Adrenal gland (tissue), 9 donors: ENCODE measurements at regions not wholly inside any gene's neighbourhood (a gene's known extent, or its start where the extent isn't known, plus 50 kb on each side); places are given as distances from the start of the nearest gene placed in this dataset.

Experiments
- DNase-seq, 7 donors: peaks; one replicate each; pipeline ENCODE4 v3.0.0-alpha.2; 2019 to 2020
- H3K27ac ChIP-seq, 5 donors: fragments of 200-600 bp; sonication (generic) in 4 of 5; 1 replicate in 3 of 5; 2 replicates in 2 of 5; pipeline versions ENCODE4 v1.5.1 to v1.8.0; 2016 to 2020; ENCODE audit warnings: mild to moderate bottlenecking in 1 of 5
- H3K27me3 ChIP-seq: fragments of 200-600 bp; 2 replicates; pipeline ENCODE4 v1.8.0; 2021
- H3K36me3 ChIP-seq, 2 donors: fragments of 200-600 bp; replicated peaks in 1 of 2; 1 replicate in 1 of 2; 2 replicates in 1 of 2; pipeline versions ENCODE4 v1.5.1 to v1.8.0; 2018 to 2022
- H3K4me1 ChIP-seq, 2 donors: fragments of 200-600 bp; replicated peaks in 1 of 2; 1 replicate in 1 of 2; 2 replicates in 1 of 2; pipeline versions ENCODE4 v1.5.1 to v1.8.0; 2018 to 2021
- H3K4me3 ChIP-seq, 4 donors: fragments of 200-600 bp; sonication (generic) in 3 of 4; one replicate each; pipeline ENCODE4 v1.5.1; 2016 to 2018
- H3K9me3 ChIP-seq, 3 donors: fragments of 200-600 bp; sonication (generic) in 1 of 3; replicated peaks in 1 of 3; 1 replicate in 2 of 3; 2 replicates in 1 of 3; pipeline versions ENCODE4 v1.5.1 to v1.8.0; 2016 to 2021
- POLR2A ChIP-seq, 2 donors: fragments of 450-650 bp; IDR thresholded peaks; one replicate each; pipeline ENCODE4 v1.6.1; 2017; ENCODE audit warnings: antibody characterized with exemption in 2 of 2, mild to moderate bottlenecking in 2 of 2, moderate library complexity in 1 of 2
- WGBS, 4 donors: extraction: QIAGEN DNeasy Blood & Tissue Kit in 2 of 4; methylation state at CpG; one replicate each; pipeline versions ENCODE4 v1.1.5 to v1.1.7; 2013 to 2017; 5-methylcytosine and 5-hydroxymethylcytosine counted together
- intact Hi-C, 2 donors: fragments of 100-400 bp; cut with DNase I; formaldehyde crosslinking; loops; one replicate each; pipeline versions ENCODE4 v1.14.1 to v1.15.0; 2022 to 2023
- TF ChIP-seq, protein P1 (sequence below), 6 experiments: fragments of 450-650 bp in 4 of 6; fragments of 200-600 bp in 2 of 6; sonication (generic) in 1 of 6; IDR thresholded peaks; 1 replicate in 5 of 6; 2 replicates in 1 of 6; pipeline versions ENCODE4 v1.5.1 to v1.8.0; 2016 to 2021; ENCODE audit warnings: antibody characterized with exemption in 6 of 6, mild to moderate bottlenecking in 2 of 6, moderate library complexity in 1 of 6
- donor health status: healthy with polysubstance abuse.
- donor health status: Bipolar disorder and iron deficiency.
- donor health status: DM: yes; HTN: yes; CAD: no.
- donor health status: DM: no; HTN: no; CAD: no.
- donor health status: DM: no; HTN: no; CAD: no.

DNA sequence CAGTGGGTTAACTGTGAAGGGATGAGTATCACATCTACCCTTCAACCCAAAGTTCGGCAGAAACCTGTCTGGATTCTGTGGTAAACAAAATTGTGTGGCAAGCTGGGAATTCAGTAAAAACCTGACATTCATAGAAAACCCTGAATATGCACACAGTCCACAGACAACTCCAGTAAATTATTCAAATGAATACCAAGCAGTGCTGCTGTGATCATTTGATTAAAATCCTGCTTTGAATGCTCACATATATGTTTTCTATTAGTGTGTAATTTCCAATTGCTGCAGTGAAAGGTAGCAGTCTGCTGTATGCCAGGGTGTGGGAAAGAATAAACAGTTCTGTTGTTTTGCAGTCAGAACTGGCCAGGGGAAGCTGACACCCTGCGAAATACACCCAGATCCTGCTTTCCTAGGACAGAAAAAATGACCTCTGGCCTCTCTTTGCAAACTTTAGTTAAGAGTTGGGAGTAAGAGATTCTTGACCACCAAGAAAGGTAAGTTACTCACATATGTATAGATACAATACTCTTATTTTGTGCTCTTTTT, 217.8 kb downstream of the FAM76B start:
- Histone ChIP-seq H3K27me3 (no peaks in the 10 kb centered on the region), H3K27ac (no peak overlapping the region), H3K36me3 (no peaks in the 10 kb centered on the region), H3K4me1 (no peaks in the 10 kb centered on the region), H3K4me3 (no peak overlapping the region), H3K9me3 (no peaks in the 10 kb centered on the region)
- no peak for DNase-seq
- TF ChIP-seq, protein P1, sequence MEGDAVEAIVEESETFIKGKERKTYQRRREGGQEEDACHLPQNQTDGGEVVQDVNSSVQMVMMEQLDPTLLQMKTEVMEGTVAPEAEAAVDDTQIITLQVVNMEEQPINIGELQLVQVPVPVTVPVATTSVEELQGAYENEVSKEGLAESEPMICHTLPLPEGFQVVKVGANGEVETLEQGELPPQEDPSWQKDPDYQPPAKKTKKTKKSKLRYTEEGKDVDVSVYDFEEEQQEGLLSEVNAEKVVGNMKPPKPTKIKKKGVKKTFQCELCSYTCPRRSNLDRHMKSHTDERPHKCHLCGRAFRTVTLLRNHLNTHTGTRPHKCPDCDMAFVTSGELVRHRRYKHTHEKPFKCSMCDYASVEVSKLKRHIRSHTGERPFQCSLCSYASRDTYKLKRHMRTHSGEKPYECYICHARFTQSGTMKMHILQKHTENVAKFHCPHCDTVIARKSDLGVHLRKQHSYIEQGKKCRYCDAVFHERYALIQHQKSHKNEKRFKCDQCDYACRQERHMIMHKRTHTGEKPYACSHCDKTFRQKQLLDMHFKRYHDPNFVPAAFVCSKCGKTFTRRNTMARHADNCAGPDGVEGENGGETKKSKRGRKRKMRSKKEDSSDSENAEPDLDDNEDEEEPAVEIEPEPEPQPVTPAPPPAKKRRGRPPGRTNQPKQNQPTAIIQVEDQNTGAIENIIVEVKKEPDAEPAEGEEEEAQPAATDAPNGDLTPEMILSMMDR (IDR thresholded peaks at IDR 0.05), result no peak
- no peak for TF ChIP-seq POLR2A (IDR thresholded peaks at IDR 0.05)
- intact Hi-C loops, result no loop called here
- 78 to 88% (median 81%) methylated on average over 2 of the region's 2 CpGs for WGBS, 4 donors

GRCh38 chr11:95570845-95571244, 218.7 kb downstream of the FAM76B start:
- H3K27ac ChIP-seq, result no peak overlapping the region
- WGBS, 4 donors, result 89 to 94% (median 93%) methylated on average over 2 of the region's 2 CpGs
- no peak for DNase-seq
- H3K4me1 ChIP-seq, result no peaks in the 10 kb centered on the region
- intact Hi-C loops, result no loop called here
- no peak overlapping the region for H3K4me3 ChIP-seq
- H3K27me3 ChIP-seq, result no peaks in the 10 kb centered on the region
- H3K36me3 ChIP-seq, result no peaks in the 10 kb centered on the region
- no peaks in the 10 kb centered on the region for H3K9me3 ChIP-seq
- no peak for TF ChIP-seq POLR2A (IDR thresholded peaks at IDR 0.05)
- TF ChIP-seq, protein P1 (IDR thresholded peaks at IDR 0.05), result no peak

DNA sequence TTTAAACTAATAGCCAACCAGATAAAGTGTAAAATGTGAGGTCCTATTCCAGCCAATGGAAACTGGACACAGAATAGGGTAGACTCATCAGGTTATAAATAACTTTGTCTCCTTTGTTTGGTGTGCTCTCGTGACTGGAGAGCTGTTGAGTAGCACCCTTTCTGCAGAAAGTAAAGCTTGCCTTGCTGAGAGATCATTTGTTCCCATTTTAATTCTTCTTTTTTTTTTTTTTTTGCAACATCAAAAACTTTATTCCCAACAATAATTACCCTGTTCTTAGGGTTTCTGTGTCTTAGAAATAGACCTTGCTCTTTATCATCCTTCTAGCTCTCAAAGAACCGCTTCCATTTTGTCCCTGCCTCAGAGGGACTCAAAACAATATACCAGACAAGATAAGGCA, 220.4 kb downstream of the FAM76B start:
- Histone ChIP-seq H3K27me3 (no peaks in the 10 kb centered on the region), H3K9me3 (no peaks in the 10 kb centered on the region), H3K36me3 (no peaks in the 10 kb centered on the region), H3K4me3 (no peak overlapping the region), H3K4me1 (no peaks in the 10 kb centered on the region), H3K27ac (no peak overlapping the region)
- 87 to 95% (median 91%) methylated on average over 2 of the region's 2 CpGs for WGBS, 4 donors
- TF ChIP-seq POLR2A (IDR thresholded peaks at IDR 0.05), result no peak
- TF ChIP-seq, protein P1 (IDR thresholded peaks at IDR 0.05), result no peak
- DNase-seq, result no peak
- intact Hi-C loops, result no loop called here

DNA sequence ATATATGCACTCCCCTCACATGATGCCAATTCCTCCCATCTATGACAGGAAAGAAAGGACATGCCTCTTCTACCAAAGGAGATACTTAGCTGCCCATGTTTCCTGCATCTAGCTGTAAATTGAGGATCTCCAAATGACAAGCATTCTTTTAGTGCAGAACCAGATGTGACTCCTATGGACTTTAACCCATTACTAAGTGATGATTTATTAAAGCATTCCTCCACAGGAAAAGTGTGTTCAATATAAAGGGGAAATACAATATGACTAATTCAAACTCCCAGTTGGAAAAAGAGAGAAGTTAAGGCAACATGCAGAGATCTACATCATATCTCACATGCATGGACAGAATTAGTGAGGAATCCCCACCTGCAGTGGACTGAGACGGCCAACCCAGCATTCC, 221.3 kb downstream of the FAM76B start:
- intact Hi-C loops, result no loop called here
- Histone ChIP-seq H3K27ac (no peak overlapping the region), H3K4me1 (no peaks in the 10 kb centered on the region), H3K36me3 (no peaks in the 10 kb centered on the region), H3K9me3 (no peaks in the 10 kb centered on the region), H3K27me3 (no peaks in the 10 kb centered on the region), H3K4me3 (no peak overlapping the region)
- no peak for TF ChIP-seq POLR2A (IDR thresholded peaks at IDR 0.05)
- TF ChIP-seq, protein P1 (IDR thresholded peaks at IDR 0.05), result no peak
- DNase-seq, result no peak
- WGBS, 4 donors, result 77 to 92% (median 81%) methylated on average over 1 of the region's 1 CpG
